NCI-H1436 (cell line): ENCODE measurements at regions not wholly inside any gene's neighbourhood (a gene's known extent, or its start where the extent isn't known, plus 50 kb on each side); places are given as distances from the start of the nearest gene placed in this dataset.
"Not testable (repeated sequence)": the region's sequence is repeated elsewhere in the genome, so short reads cannot be mapped to it uniquely, and the experiment has no call there.

Source experiments
- DNase-seq: peaks from one replicate; lab custom pipeline; 2025; lab: John Stamatoyannopoulos, UW

GRCh38 chr10:28733245-28733644 lies 55.9 kb downstream of the BAMBI start:
- DNase-seq = no peak

GRCh38 chr10:28733647-28734046 lies 56.3 kb downstream of the BAMBI start:
- DNase-seq = no peak

- DNase-seq = no peak
These were observed 57.8 kb downstream of the BAMBI start for GRCh38 chr10:28734938-28735759.

- DNase-seq = no peak
These were observed 59.8 kb downstream of the BAMBI start for GRCh38 chr10:28737096-28737495.

GRCh38 chr10:28738200-28738599 lies 60.9 kb downstream of the BAMBI start:
- DNase-seq = no peak

- no peak for DNase-seq
These were observed 66.3 kb downstream of the BAMBI start for GRCh38 chr10:28743576-28743975.

GRCh38 chr10:28744069-28744768 lies 66.9 kb downstream of the BAMBI start:
- no peak for DNase-seq

GRCh38 chr10:28754930-28755718 lies 77.8 kb downstream of the BAMBI start:
- DNase-seq = no peak

- DNase-seq = no peak
These were observed 83.9 kb downstream of the BAMBI start for GRCh38 chr10:28761084-28761846.

- DNase-seq = no peak
These were observed 86.3 kb downstream of the BAMBI start for GRCh38 chr10:28763471-28764170.

- no peak for DNase-seq
These were observed 88.3 kb downstream of the BAMBI start for GRCh38 chr10:28765641-28766040.

GRCh38 chr10:28768227-28768626 lies 90.9 kb downstream of the BAMBI start:
- no peak for DNase-seq

GRCh38 chr10:28769091-28769604 lies 91.8 kb downstream of the BAMBI start:
- no peak for DNase-seq

- not testable (repeated sequence) for DNase-seq
These were observed 94.3 kb downstream of the BAMBI start for GRCh38 chr10:28771580-28772090.

GRCh38 chr10:28774051-28774995 lies 97.0 kb downstream of the BAMBI start:
- DNase-seq = no peak

GRCh38 chr10:28775773-28776172 lies 98.5 kb downstream of the BAMBI start:
- DNase-seq = no peak

- no peak for DNase-seq
These were observed 99.2 kb downstream of the BAMBI start for GRCh38 chr10:28776519-28776918.

- DNase-seq = no peak
These were observed 100.6 kb downstream of the BAMBI start for GRCh38 chr10:28777911-28778310.

GRCh38 chr10:28778524-28778923 lies 101.2 kb downstream of the BAMBI start:
- DNase-seq = no peak

GRCh38 chr10:28781296-28781695 lies 104.0 kb downstream of the BAMBI start:
- DNase-seq = no peak
